ENCODE measurements at regions not wholly inside any gene's neighbourhood (a gene's known extent, or its start where the extent isn't known, plus 50 kb on each side); places are given as distances from the start of the nearest gene placed in this dataset.

DNA sequence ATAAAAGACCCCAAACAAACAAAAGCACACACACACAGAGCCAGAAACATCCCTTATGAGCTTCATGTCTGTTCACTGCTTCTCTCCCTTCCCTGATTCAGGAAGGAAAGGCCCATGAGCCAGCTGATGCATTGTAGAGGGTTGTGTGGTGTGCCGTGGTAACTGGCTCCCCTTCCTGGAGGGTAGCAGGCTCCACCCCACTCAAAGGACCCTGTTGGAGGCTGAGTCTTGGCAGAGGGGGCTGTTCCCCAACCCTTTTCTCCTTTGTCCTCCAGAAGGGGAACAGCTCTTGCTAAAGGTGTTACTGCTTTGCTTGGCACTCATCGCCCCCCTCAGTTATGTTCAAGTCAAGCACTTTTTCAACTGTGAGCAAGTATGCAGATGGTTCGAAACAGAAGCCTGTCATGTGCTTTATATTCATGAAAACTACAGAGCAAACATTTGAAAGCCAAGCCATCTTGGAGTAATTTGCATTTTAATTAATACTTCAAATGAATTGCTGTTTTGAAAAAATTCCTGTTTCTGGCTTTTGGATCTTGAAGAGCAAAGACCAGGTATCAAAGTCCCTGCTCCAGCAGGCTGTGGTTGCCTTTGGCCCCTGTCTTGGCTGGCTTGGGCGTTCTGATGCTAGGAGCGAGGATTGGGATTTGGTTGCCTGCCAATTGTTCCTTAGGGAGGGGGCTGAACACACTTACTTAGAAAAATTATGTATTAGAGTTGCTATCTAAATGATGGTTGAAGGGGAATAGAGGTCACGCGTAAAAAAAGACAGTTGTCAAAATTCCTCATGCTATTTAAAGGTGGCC lies 267.8 kb downstream of the TSN start:
- TF ChIP-seq KLF8 (tag by site-specific recombination; IDR thresholded peaks at IDR 0.05) (no peak), ZNF768 (tag by site-specific recombination; IDR thresholded peaks at IDR 0.05) (no peak), PRDM1 (tag by site-specific recombination; IDR thresholded peaks at IDR 0.05) (no peak), ZNF214 (tag by site-specific recombination; IDR thresholded peaks at IDR 0.05; ENCODE audit: borderline replicate concordance) (no peak), ZNF501 (tag by site-specific recombination; IDR thresholded peaks at IDR 0.05) (no peak), ZNF23 (tag by site-specific recombination; IDR thresholded peaks at IDR 0.05; ENCODE audit: borderline replicate concordance) (no peak), ZNF629 (tag by site-specific recombination; IDR thresholded peaks at IDR 0.05) (no peak), ZNF571 (tag by site-specific recombination; IDR thresholded peaks at IDR 0.05) (no peak), ZNF16 (tag by site-specific recombination; IDR thresholded peaks at IDR 0.05; ENCODE audit: low read depth) (no peak), ZNF146 (tag by site-specific recombination; IDR thresholded peaks at IDR 0.05) (no peak)
- TF ChIP-seq, protein P1, sequence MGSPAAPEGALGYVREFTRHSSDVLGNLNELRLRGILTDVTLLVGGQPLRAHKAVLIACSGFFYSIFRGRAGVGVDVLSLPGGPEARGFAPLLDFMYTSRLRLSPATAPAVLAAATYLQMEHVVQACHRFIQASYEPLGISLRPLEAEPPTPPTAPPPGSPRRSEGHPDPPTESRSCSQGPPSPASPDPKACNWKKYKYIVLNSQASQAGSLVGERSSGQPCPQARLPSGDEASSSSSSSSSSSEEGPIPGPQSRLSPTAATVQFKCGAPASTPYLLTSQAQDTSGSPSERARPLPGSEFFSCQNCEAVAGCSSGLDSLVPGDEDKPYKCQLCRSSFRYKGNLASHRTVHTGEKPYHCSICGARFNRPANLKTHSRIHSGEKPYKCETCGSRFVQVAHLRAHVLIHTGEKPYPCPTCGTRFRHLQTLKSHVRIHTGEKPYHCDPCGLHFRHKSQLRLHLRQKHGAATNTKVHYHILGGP (tag by site-specific recombination; IDR thresholded peaks at IDR 0.05): no peak
- TF ChIP-seq, protein P2, sequence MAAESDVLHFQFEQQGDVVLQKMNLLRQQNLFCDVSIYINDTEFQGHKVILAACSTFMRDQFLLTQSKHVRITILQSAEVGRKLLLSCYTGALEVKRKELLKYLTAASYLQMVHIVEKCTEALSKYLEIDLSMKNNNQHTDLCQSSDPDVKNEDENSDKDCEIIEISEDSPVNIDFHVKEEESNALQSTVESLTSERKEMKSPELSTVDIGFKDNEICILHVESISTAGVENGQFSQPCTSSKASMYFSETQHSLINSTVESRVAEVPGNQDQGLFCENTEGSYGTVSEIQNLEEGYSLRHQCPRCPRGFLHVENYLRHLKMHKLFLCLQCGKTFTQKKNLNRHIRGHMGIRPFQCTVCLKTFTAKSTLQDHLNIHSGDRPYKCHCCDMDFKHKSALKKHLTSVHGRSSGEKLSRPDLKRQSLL (tag by site-specific recombination; IDR thresholded peaks at IDR 0.05): no peak
- TF ChIP-seq, protein P3, sequence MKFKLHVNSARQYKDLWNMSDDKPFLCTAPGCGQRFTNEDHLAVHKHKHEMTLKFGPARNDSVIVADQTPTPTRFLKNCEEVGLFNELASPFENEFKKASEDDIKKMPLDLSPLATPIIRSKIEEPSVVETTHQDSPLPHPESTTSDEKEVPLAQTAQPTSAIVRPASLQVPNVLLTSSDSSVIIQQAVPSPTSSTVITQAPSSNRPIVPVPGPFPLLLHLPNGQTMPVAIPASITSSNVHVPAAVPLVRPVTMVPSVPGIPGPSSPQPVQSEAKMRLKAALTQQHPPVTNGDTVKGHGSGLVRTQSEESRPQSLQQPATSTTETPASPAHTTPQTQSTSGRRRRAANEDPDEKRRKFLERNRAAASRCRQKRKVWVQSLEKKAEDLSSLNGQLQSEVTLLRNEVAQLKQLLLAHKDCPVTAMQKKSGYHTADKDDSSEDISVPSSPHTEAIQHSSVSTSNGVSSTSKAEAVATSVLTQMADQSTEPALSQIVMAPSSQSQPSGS (tag by site-specific recombination; IDR thresholded peaks at IDR 0.05; ENCODE audit: low read depth): no peak
- TF ChIP-seq, protein P4, sequence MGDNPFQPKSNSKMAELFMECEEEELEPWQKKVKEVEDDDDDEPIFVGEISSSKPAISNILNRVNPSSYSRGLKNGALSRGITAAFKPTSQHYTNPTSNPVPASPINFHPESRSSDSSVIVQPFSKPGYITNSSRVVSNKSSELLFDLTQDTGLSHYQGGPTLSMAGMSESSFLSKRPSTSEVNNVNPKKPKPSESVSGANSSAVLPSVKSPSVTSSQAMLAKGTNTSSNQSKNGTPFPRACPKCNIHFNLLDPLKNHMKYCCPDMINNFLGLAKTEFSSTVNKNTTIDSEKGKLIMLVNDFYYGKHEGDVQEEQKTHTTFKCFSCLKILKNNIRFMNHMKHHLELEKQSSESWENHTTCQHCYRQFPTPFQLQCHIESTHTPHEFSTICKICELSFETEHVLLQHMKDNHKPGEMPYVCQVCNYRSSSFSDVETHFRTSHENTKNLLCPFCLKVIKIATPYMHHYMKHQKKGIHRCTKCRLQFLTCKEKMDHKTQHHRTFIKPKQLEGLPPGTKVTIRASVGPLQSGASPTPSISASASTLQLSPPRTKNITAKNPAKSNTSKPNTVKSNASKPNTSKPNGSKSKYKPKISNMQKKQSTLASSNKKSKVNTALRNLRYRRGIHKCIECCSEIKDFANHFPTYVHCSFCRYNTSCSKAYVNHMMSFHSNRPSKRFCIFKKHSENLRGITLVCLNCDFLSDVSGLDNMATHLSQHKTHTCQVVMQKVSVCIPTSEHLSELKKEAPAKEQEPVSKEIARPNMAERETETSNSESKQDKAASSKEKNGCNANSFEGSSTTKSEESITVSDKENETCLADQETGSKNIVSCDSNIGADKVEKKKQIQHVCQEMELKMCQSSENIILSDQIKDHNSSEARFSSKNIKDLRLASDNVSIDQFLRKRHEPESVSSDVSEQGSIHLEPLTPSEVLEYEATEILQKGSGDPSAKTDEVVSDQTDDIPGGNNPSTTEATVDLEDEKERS (tag by site-specific recombination; IDR thresholded peaks at IDR 0.05): no peak
- ChIA-PET POLR2A (no interaction called here), CTCF (interaction anchor here (0.7 kb wide), 1 partner anchor 275 kb away, joined by 3 read pairs; no protein-coding TSS in a partner anchor)
- Histone ChIP-seq H3K4me3 (ENCODE audit: low read depth, low read length) (no peak overlapping the region), H3K4me1 (ENCODE audit: control insufficient read depth, insufficient read depth, low read length) (peaks cover 5% of the 10 kb centered on the region; the same call in 1 of the 2 replicates), H3K9me3 (ENCODE audit: control insufficient read depth, insufficient read depth, low read depth, low read length) (no peaks in the 10 kb centered on the region), H3K27ac (ENCODE audit: extremely low read depth, low read depth, low read length) (no peak overlapping the region), H3K36me3 (ENCODE audit: control insufficient read depth in 2 of 2, insufficient read depth in 1 of 2, low read length in 2 of 2) (no peaks in the 10 kb centered on the region)

DNA sequence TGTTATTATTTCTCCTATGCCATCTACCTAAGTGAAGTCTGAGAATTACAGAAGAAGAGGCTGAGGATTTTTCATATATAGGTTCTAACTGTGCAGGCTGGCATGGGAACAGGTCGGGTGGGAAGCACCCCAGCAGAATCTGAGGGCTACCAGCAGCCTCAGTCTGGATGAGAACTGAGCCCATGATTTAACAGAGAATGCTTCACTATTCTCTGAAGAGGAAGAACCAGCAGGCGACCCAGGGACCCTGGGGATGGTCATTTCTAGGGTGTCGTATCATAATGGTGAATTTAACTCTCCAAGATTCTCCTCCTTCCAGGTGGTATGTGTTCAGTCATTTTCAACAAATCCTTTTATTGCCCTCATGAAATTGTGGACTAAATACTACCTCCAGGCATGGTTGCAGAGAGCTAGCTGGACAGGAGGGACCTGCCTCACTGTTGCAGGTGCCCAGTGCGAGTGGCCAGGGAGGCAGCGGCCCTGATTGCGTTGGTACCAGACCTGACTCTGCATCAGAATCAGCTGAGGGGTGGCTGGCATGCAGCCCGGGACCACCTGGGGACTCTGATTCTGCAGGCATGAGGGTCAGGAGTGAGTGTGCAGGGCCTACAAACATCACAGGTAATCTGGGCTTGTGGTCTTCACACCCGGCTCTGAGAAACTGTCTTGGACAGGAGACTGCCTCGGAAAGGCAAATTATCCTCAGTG lies 272.2 kb downstream of the TSN start:
- H3K4me1 ChIP-seq (ENCODE audit: control insufficient read depth, insufficient read depth, low read length): peaks cover 5% of the 10 kb centered on the region; the same call in 1 of the 2 replicates
- ChIA-PET POLR2A (no interaction called here), CTCF (interaction anchor here (0.6 kb wide), 1 partner anchor 1674 kb away, joined by 3 read pairs; no protein-coding TSS in a partner anchor)
- no peak overlapping the region for H3K27ac ChIP-seq (ENCODE audit: extremely low read depth, low read depth, low read length)
- H3K36me3 ChIP-seq (ENCODE audit: control insufficient read depth in 2 of 2, insufficient read depth in 1 of 2, low read length in 2 of 2): no peaks in the 10 kb centered on the region
- no peak overlapping the region for H3K4me3 ChIP-seq (ENCODE audit: low read depth, low read length)
- H3K9me3 ChIP-seq (ENCODE audit: control insufficient read depth, insufficient read depth, low read depth, low read length): no peaks in the 10 kb centered on the region
- TF ChIP-seq ZNF555 (tag by site-specific recombination; conservative IDR thresholded peaks at IDR 0.05): no peak
- TF ChIP-seq ZNF426 (tag by site-specific recombination; IDR thresholded peaks at IDR 0.05): no peak
- TF ChIP-seq KLF10 (tag by site-specific recombination; IDR thresholded peaks at IDR 0.05): no peak
- TF ChIP-seq ZBTB1 (tag by site-specific recombination; IDR thresholded peaks at IDR 0.05): no peak
- TF ChIP-seq ZNF121 (tag by site-specific recombination; IDR thresholded peaks at IDR 0.05): no peak
- TF ChIP-seq ZNF157 (tag by site-specific recombination; IDR thresholded peaks at IDR 0.05): no peak
- no peak for TF ChIP-seq ZNF239 (tag by site-specific recombination; IDR thresholded peaks at IDR 0.05)
- TF ChIP-seq ZNF366 (tag by site-specific recombination; conservative IDR thresholded peaks at IDR 0.05): no peak
- no peak for TF ChIP-seq ZNF76 (tag by site-specific recombination; IDR thresholded peaks at IDR 0.05; ENCODE audit: borderline replicate concordance, low read depth)
- no peak for TF ChIP-seq GLI4 (tag by site-specific recombination; IDR thresholded peaks at IDR 0.05)
- TF ChIP-seq ZNF423 (tag by site-specific recombination; IDR thresholded peaks at IDR 0.05): no peak
- TF ChIP-seq ZNF621 (tag by site-specific recombination; IDR thresholded peaks at IDR 0.05): no peak
- no peak for TF ChIP-seq KLF9 (tag by site-specific recombination; IDR thresholded peaks at IDR 0.05; ENCODE audit: low read depth)
- TF ChIP-seq ZNF777 (tag by site-specific recombination; IDR thresholded peaks at IDR 0.05; ENCODE audit: borderline replicate concordance): no peak
